Mucosa of rectum (tissue), 2 donors: ENCODE measurements at regions not wholly inside any gene's neighbourhood (a gene's known extent, or its start where the extent isn't known, plus 50 kb on each side); places are given as distances from the start of the nearest gene placed in this dataset.

Experiments
- H3K27ac ChIP-seq, 2 donors: one replicate each; pipeline ENCODE4 v1.7.0; 2013; ENCODE audit warnings: inconsistent platforms in 2 of 2, low read depth in 2 of 2, low read length in 2 of 2
- H3K27me3 ChIP-seq, 2 donors: one replicate each; pipeline ENCODE4 v1.7.0; 2013; ENCODE audit warnings: low read length in 2 of 2; ENCODE audit not compliant: control insufficient read depth in 2 of 2, insufficient read depth in 2 of 2
- H3K36me3 ChIP-seq, 2 donors: one replicate each; pipeline ENCODE4 v1.7.0; 2013; ENCODE audit warnings: low read length in 2 of 2; ENCODE audit not compliant: control insufficient read depth in 2 of 2, insufficient read depth in 2 of 2
- H3K4me1 ChIP-seq, 2 donors: one replicate each; pipeline ENCODE4 v1.7.0; 2013; ENCODE audit warnings: low read length in 2 of 2, mild to moderate bottlenecking in 1 of 2; ENCODE audit not compliant: control insufficient read depth in 2 of 2, insufficient read depth in 2 of 2
- H3K4me3 ChIP-seq, 2 donors: one replicate each; pipeline ENCODE4 v1.7.0; 2013; ENCODE audit warnings: low read length in 2 of 2
- H3K9ac ChIP-seq, 2 donors: one replicate each; pipeline ENCODE4 v1.7.0; 2013; ENCODE audit warnings: low read length in 2 of 2, low read depth in 1 of 2, mild to moderate bottlenecking in 1 of 2
- H3K9me3 ChIP-seq, 2 donors: one replicate each; pipeline ENCODE4 v1.7.0; 2013; ENCODE audit warnings: low read length in 2 of 2; ENCODE audit not compliant: control insufficient read depth in 2 of 2
- donor health status: healthy.
- donor health status: Normal muscosa, but diverticular disease.

DNA sequence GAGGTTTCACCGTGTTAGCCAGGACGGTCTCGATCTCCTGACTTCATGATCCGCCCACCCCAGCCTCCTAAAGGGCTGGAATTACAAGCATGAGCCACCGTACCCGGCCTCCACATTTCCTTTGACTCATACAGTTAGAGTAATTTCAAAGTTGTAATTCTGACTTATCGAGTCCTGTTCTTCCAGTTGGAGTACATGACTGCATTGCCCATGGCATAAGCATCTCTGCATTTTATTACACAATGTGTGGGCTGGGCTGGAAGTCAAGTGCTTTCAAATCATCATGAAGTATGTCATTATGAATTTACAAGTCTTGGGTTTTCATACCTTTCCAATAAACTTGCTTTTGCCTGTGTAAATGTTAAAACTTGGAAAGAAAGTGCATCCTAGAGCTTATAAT, 1295.7 kb upstream of the FLRT2 start:
- peaks cover 0 to 6% of the 10 kb centered on the region in 2 donors for H3K9me3 ChIP-seq
- H3K4me3 ChIP-seq, result no peak overlapping the region
- no peaks in the 10 kb centered on the region for H3K27me3 ChIP-seq
- no peak overlapping the region for H3K27ac ChIP-seq
- H3K4me1 ChIP-seq, result no peaks in the 10 kb centered on the region
- H3K36me3 ChIP-seq, result no peaks in the 10 kb centered on the region
- H3K9ac ChIP-seq, result no peak overlapping the region

- Histone ChIP-seq H3K27ac (no peak overlapping the region), H3K27me3 (no peaks in the 10 kb centered on the region), H3K36me3 (no peaks in the 10 kb centered on the region), H3K9me3 (peaks cover 0 to 6% of the 10 kb centered on the region in 2 donors), H3K9ac (no peak overlapping the region), H3K4me3 (no peak overlapping the region), H3K4me1 (no peaks in the 10 kb centered on the region)
Measured at GRCh38 chr14:84236290-84236689, 1293.7 kb upstream of the FLRT2 start.

DNA sequence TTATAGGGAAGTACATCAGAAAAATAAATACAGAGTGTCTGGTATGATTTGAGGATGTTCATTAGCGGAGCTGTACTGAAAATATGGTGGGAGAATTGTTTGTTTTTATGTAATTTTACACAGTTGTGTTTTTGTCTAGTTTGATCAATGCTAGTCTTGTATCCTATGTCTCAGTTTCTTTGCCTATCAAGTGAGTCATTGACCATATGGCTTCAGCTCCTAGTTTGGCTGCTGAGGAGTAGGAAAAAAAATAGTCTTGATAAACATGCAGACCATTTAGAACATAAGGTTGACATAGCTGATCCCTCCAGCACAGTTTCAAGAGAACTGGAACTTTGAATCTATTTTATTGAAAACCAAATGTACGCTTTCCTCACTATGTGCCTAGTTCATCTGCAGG, 1292.1 kb upstream of the FLRT2 start:
- Histone ChIP-seq H3K27me3 (no peaks in the 10 kb centered on the region), H3K36me3 (no peaks in the 10 kb centered on the region), H3K9ac (no peak overlapping the region), H3K4me1 (no peaks in the 10 kb centered on the region), H3K27ac (no peak overlapping the region), H3K9me3 (peaks cover 0 to 6% of the 10 kb centered on the region in 2 donors), H3K4me3 (no peak overlapping the region)

GRCh38 chr14:84247693-84248092, 1282.3 kb upstream of the FLRT2 start:
- no peak overlapping the region for H3K9ac ChIP-seq

GRCh38 chr14:84250893-84251292, 1279.1 kb upstream of the FLRT2 start:
- H3K4me3 ChIP-seq, result no peak overlapping the region

More at GRCh38 chr14:84247693-84248092, 1282.3 kb upstream of the FLRT2 start:
- Histone ChIP-seq H3K9me3 (no peaks in the 10 kb centered on the region), H3K36me3 (no peaks in the 10 kb centered on the region), H3K4me3 (no peak overlapping the region), H3K27ac (no peak overlapping the region), H3K4me1 (no peaks in the 10 kb centered on the region), H3K27me3 (no peaks in the 10 kb centered on the region)

DNA sequence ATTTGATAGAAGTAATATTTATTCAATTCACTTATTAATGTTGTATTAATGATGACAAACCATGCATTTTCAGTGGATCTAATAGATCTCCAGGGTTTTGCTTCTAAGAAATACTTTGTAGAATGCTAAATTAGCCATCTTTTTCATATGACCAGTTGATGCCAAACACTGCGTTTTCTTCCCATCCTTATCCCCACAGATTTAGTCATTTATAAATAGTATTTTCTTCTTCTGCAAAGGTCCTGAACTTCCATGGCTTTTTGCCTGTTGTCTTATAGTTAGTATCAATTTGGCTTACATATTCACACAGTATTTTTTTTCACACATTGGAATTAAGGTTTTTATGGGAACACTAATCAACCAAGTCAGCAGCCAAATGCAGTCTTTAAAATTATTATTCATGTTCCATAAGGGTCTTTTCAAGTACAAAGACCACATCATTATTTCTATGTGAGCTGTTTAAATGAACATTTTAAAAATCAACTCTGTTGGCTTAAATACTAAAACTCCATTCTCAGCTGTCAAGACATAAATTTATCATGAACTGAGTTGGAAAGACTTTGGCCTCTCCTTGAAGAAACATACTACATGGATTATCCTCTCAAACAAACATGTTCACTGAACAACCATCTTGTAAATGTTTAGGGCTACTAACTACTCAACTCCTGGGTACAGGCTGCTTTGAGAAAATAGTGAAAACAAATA, 1278.4 kb upstream of the FLRT2 start:
- H3K27ac ChIP-seq, result no peak overlapping the region
- H3K9me3 ChIP-seq, result no peaks in the 10 kb centered on the region
- H3K36me3 ChIP-seq, result no peaks in the 10 kb centered on the region
- H3K4me1 ChIP-seq, result no peaks in the 10 kb centered on the region
- no peak overlapping the region for H3K9ac ChIP-seq
- no peak overlapping the region for H3K4me3 ChIP-seq
- no peaks in the 10 kb centered on the region for H3K27me3 ChIP-seq

More at GRCh38 chr14:84250893-84251292, 1279.1 kb upstream of the FLRT2 start:
- no peaks in the 10 kb centered on the region for H3K9me3 ChIP-seq
- no peaks in the 10 kb centered on the region for H3K27me3 ChIP-seq
- no peak overlapping the region for H3K27ac ChIP-seq
- H3K4me1 ChIP-seq, result no peaks in the 10 kb centered on the region
- no peak overlapping the region for H3K9ac ChIP-seq
- no peaks in the 10 kb centered on the region for H3K36me3 ChIP-seq

GRCh38 chr14:84252706-84253105, 1277.2 kb upstream of the FLRT2 start:
- Histone ChIP-seq H3K4me1 (no peaks in the 10 kb centered on the region), H3K27ac (no peak overlapping the region), H3K9ac (no peak overlapping the region), H3K9me3 (no peaks in the 10 kb centered on the region), H3K27me3 (no peaks in the 10 kb centered on the region), H3K4me3 (no peak overlapping the region), H3K36me3 (no peaks in the 10 kb centered on the region)

GRCh38 chr14:84253326-84253725, 1276.6 kb upstream of the FLRT2 start:
- Histone ChIP-seq H3K4me1 (no peaks in the 10 kb centered on the region), H3K36me3 (no peaks in the 10 kb centered on the region), H3K4me3 (no peak overlapping the region), H3K27ac (no peak overlapping the region), H3K27me3 (no peaks in the 10 kb centered on the region), H3K9ac (no peak overlapping the region), H3K9me3 (no peaks in the 10 kb centered on the region)

GRCh38 chr14:84254290-84254689, 1275.7 kb upstream of the FLRT2 start:
- no peak overlapping the region for H3K4me3 ChIP-seq
- no peaks in the 10 kb centered on the region for H3K9me3 ChIP-seq
- H3K27ac ChIP-seq, result no peak overlapping the region
- H3K9ac ChIP-seq, result no peak overlapping the region
- H3K36me3 ChIP-seq, result no peaks in the 10 kb centered on the region
- no peaks in the 10 kb centered on the region for H3K4me1 ChIP-seq
- H3K27me3 ChIP-seq, result no peaks in the 10 kb centered on the region

DNA sequence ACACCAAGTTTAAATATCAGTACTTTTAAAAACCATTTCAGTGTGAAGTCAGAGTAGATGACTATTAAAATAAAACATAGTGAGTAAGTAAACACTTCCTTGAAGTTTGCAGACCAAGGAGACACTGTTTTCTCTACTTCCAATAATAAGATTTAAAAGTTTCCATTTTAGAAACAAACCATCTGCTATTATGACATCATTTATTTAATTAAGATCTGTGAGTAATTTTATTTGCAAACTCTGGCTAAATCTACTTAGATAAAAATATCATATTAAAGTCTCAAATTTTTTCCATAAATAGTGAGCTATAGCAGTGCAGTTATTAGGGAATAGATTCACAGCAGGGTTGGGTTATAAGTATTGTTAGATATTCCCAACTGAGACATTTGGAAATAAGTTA, 1267.0 kb upstream of the FLRT2 start:
- H3K4me1 ChIP-seq, result no peaks in the 10 kb centered on the region
- H3K27ac ChIP-seq, result no peak overlapping the region
- no peak overlapping the region for H3K4me3 ChIP-seq
- no peaks in the 10 kb centered on the region for H3K36me3 ChIP-seq
- H3K27me3 ChIP-seq, result no peaks in the 10 kb centered on the region
- no peak overlapping the region for H3K9ac ChIP-seq
- peaks cover 0 to 8% of the 10 kb centered on the region in 2 donors for H3K9me3 ChIP-seq
